ENCODE measurements at regions not wholly inside any gene's neighbourhood (a gene's known extent, or its start where the extent isn't known, plus 50 kb on each side); places are given as distances from the start of the nearest gene placed in this dataset.

- no peak for TF ChIP-seq CTCF (IDR thresholded peaks at IDR 0.05)
- TF ChIP-seq POLR2A (IDR thresholded peaks at IDR 0.05): no peak
Measured at GRCh38 chr2:166591226-166591625, 97.2 kb upstream of the SCN7A start.
